ENCODE measurements at regions not wholly inside any gene's neighbourhood (a gene's known extent, or its start where the extent isn't known, plus 50 kb on each side); places are given as distances from the start of the nearest gene placed in this dataset.

DNA sequence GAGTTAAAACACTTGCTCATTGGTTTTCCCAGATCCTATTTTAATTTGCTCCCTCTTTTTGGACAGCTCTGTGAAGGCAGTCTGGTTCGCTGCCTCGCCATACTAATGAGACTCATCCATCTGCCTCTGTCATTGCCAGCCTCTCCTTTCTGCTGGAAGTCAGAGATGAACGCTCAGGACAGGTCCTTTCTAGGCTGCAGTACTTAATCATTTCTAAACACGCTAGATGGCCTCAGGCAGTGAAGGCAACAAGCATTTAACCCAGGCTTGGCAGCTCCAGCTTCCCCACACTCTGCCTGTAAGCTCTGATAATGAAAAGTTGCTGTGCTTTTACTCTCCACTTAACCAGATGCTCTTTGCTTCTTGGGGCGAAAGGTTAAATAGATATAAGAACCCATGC lies 286.7 kb upstream of the POU3F2 start:
- Mint-ChIP-seq H3K4me3 (ENCODE audit: unreplicated experiment) (no peak overlapping the region), H3K27ac (ENCODE audit: unreplicated experiment) (no peak overlapping the region), H3K27me3 (ENCODE audit: low read depth, unreplicated experiment) (peaks cover 8% of the 10 kb centered on the region), H3K9me3 (ENCODE audit: unreplicated experiment) (no peaks in the 10 kb centered on the region), H3K36me3 (ENCODE audit: low read depth, unreplicated experiment) (no peaks in the 10 kb centered on the region), H3K4me1 (ENCODE audit: low read depth, unreplicated experiment) (no peaks in the 10 kb centered on the region)
- Histone ChIP-seq H3K4me1 (ENCODE audit: insufficient read depth, low read length) (no peaks in the 10 kb centered on the region), H3K4me2 (ENCODE audit: low read length) (no peak overlapping the region), H3K27me3 (ENCODE audit: insufficient read depth, low read length) (no peaks in the 10 kb centered on the region), H2AFZ (ENCODE audit: low read depth, low read length) (no peak overlapping the region), H3K27ac (ENCODE audit: low read depth, low read length) (no peak overlapping the region), H3K79me2 (ENCODE audit: insufficient read depth, low read length) (no peaks in the 10 kb centered on the region), H3K9ac (ENCODE audit: low read length) (no peak overlapping the region), H4K20me1 (ENCODE audit: insufficient read depth, low read length) (no peaks in the 10 kb centered on the region), H3K36me3 (ENCODE audit: insufficient read depth, low read length) (no peaks in the 10 kb centered on the region), H3K4me3 (ENCODE audit: insufficient read depth, low read depth, low read length) (no peak overlapping the region), H3K9me3 (ENCODE audit: insufficient read depth, low read depth, low read length) (no peaks in the 10 kb centered on the region)
- no peak for FAIRE-seq
- peak; percentile 37 for DNase-seq (ENCODE audit: low read depth)
- TF ChIP-seq EZH2 (IDR thresholded peaks at IDR 0.05; ENCODE audit: insufficient read depth, low read length): no peak

DNA sequence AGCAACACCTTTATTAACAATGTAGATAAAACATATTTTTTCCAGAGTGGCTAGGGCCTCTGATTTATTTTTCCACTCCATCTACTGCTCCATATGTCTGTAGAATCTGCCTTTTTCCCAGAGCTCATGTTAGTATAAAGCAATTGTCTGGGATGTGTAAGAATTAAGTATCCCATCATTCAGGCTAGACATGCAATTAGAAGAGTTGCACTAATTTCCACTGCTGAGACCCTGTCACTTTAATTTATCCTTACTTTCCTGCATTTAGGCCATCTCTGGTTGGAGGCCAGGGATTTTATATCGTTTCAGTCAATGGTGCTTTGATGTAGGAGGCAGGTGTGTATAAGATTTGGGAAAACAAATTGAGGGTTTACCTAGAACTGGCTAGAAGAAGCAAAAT lies 286.1 kb upstream of the POU3F2 start:
- Histone ChIP-seq H3K4me3 (ENCODE audit: insufficient read depth, low read depth, low read length) (no peak overlapping the region), H2AFZ (ENCODE audit: low read depth, low read length) (no peak overlapping the region), H3K9ac (ENCODE audit: low read length) (no peak overlapping the region), H4K20me1 (ENCODE audit: insufficient read depth, low read length) (no peaks in the 10 kb centered on the region), H3K9me3 (ENCODE audit: insufficient read depth, low read depth, low read length) (no peaks in the 10 kb centered on the region), H3K79me2 (ENCODE audit: insufficient read depth, low read length) (no peaks in the 10 kb centered on the region), H3K27me3 (ENCODE audit: insufficient read depth, low read length) (no peaks in the 10 kb centered on the region), H3K4me2 (ENCODE audit: low read length) (no peak overlapping the region), H3K27ac (ENCODE audit: low read depth, low read length) (no peak overlapping the region), H3K4me1 (ENCODE audit: insufficient read depth, low read length) (no peaks in the 10 kb centered on the region), H3K36me3 (ENCODE audit: insufficient read depth, low read length) (no peaks in the 10 kb centered on the region)
- Mint-ChIP-seq H3K27ac (ENCODE audit: unreplicated experiment) (no peak overlapping the region), H3K4me3 (ENCODE audit: unreplicated experiment) (no peak overlapping the region), H3K36me3 (ENCODE audit: low read depth, unreplicated experiment) (no peaks in the 10 kb centered on the region), H3K4me1 (ENCODE audit: low read depth, unreplicated experiment) (no peaks in the 10 kb centered on the region), H3K27me3 (ENCODE audit: low read depth, unreplicated experiment) (peaks cover 8% of the 10 kb centered on the region), H3K9me3 (ENCODE audit: unreplicated experiment) (no peaks in the 10 kb centered on the region)
- FAIRE-seq: no peak
- DNase-seq (ENCODE audit: low read depth): no peak
- no peak for TF ChIP-seq EZH2 (IDR thresholded peaks at IDR 0.05; ENCODE audit: insufficient read depth, low read length)
- TF ChIP-seq, protein P1, sequence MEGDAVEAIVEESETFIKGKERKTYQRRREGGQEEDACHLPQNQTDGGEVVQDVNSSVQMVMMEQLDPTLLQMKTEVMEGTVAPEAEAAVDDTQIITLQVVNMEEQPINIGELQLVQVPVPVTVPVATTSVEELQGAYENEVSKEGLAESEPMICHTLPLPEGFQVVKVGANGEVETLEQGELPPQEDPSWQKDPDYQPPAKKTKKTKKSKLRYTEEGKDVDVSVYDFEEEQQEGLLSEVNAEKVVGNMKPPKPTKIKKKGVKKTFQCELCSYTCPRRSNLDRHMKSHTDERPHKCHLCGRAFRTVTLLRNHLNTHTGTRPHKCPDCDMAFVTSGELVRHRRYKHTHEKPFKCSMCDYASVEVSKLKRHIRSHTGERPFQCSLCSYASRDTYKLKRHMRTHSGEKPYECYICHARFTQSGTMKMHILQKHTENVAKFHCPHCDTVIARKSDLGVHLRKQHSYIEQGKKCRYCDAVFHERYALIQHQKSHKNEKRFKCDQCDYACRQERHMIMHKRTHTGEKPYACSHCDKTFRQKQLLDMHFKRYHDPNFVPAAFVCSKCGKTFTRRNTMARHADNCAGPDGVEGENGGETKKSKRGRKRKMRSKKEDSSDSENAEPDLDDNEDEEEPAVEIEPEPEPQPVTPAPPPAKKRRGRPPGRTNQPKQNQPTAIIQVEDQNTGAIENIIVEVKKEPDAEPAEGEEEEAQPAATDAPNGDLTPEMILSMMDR (IDR thresholded peaks at IDR 0.05; ENCODE audit: insufficient read depth, low read depth, low read length): no peak

DNA sequence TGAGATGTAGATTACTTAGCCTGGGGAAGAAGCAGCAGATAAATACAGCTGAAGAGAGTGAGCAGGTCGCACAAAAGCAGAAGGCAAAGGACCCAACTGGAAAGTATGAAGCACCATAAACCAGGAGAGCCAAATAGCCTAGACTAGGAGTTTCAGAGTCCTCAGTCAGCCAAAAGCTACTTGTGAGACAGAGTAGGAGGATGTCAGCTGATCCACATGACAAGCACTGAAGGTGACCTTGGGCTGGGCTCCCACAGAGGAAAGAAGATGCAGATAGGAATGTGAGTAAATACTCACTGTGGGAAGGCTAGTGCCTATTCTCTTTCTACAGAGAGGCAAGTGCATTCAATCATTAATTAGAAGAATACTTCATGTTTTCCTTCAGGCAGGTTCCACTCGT lies 274.0 kb upstream of the POU3F2 start:
- Histone ChIP-seq H3K27ac (ENCODE audit: low read depth, low read length) (no peak overlapping the region), H3K4me2 (ENCODE audit: low read length) (no peak overlapping the region), H3K9ac (ENCODE audit: low read length) (no peak overlapping the region), H3K9me3 (ENCODE audit: insufficient read depth, low read depth, low read length) (no peaks in the 10 kb centered on the region), H3K79me2 (ENCODE audit: insufficient read depth, low read length) (no peaks in the 10 kb centered on the region), H3K4me1 (ENCODE audit: insufficient read depth, low read length) (no peaks in the 10 kb centered on the region), H3K27me3 (ENCODE audit: insufficient read depth, low read length) (no peaks in the 10 kb centered on the region), H3K36me3 (ENCODE audit: insufficient read depth, low read length) (no peaks in the 10 kb centered on the region), H2AFZ (ENCODE audit: low read depth, low read length) (no peak overlapping the region), H3K4me3 (ENCODE audit: insufficient read depth, low read depth, low read length) (no peak overlapping the region), H4K20me1 (ENCODE audit: insufficient read depth, low read length) (no peaks in the 10 kb centered on the region)
- DNase-seq (ENCODE audit: low read depth) (no peak), FAIRE-seq (no peak)
- no peak for TF ChIP-seq EZH2 (IDR thresholded peaks at IDR 0.05; ENCODE audit: insufficient read depth, low read length)
- TF ChIP-seq, protein P1 (IDR thresholded peaks at IDR 0.05; ENCODE audit: insufficient read depth, low read depth, low read length): no peak
- H3K4me1 Mint-ChIP-seq (ENCODE audit: low read depth, unreplicated experiment): no peaks in the 10 kb centered on the region
- no peak overlapping the region for H3K4me3 Mint-ChIP-seq (ENCODE audit: unreplicated experiment)
- no peaks in the 10 kb centered on the region for H3K9me3 Mint-ChIP-seq (ENCODE audit: unreplicated experiment)
- H3K27ac Mint-ChIP-seq (ENCODE audit: unreplicated experiment): no peak overlapping the region
- no peaks in the 10 kb centered on the region for H3K36me3 Mint-ChIP-seq (ENCODE audit: low read depth, unreplicated experiment)
- peaks cover 6% of the 10 kb centered on the region for H3K27me3 Mint-ChIP-seq (ENCODE audit: low read depth, unreplicated experiment)
